Esophagus mucosa (tissue), 1 donor: ENCODE measurements at regions not wholly inside any gene's neighbourhood (a gene's known extent, or its start where the extent isn't known, plus 50 kb on each side); places are given as distances from the start of the nearest gene placed in this dataset.

Experiments used
- ATAC-seq: fragments of 200-7000 bp; cut with Tn5 transposase; one replicate; pipeline ENCODE4 v1.9.1; 2020
- donor health status: DM: yes; HTN: yes; CAD: no.

GRCh38 chr4:23741681-23742191 is 148.1 kb downstream of the PPARGC1A start:
- no peak for ATAC-seq

- ATAC-seq: no peak
Measured at GRCh38 chr4:23737571-23737970, 152.3 kb downstream of the PPARGC1A start.

GRCh38 chr4:23736466-23736865 is 153.4 kb downstream of the PPARGC1A start:
- no peak for ATAC-seq

- ATAC-seq: no peak
Measured at GRCh38 chr4:23734000-23734399, 155.8 kb downstream of the PPARGC1A start.

GRCh38 chr4:23733476-23733875 is 156.4 kb downstream of the PPARGC1A start:
- no peak for ATAC-seq

DNA sequence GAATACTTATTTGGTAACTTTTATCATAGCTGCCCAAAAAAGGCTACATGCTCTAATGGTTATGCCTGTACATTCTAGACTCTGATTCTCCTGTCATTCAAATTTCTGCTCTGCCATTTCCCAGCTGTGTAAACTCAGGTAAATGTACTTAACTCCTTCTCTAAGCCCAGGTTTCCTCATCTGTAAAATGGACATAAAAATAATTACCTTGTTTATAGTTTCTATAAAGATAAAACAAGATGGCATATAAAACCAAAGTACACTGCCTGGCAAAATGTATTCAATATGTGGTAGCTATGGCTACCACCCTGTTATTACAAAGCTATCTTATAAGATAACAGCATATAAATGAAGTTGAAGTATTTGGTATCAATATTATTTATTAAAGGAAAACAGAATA is 158.8 kb downstream of the PPARGC1A start:
- ATAC-seq: no peak

- ATAC-seq: no peak
Measured at GRCh38 chr4:23728971-23729370, 160.9 kb downstream of the PPARGC1A start.

- no peak for ATAC-seq
Measured at GRCh38 chr4:23728393-23728792, 161.5 kb downstream of the PPARGC1A start.

DNA sequence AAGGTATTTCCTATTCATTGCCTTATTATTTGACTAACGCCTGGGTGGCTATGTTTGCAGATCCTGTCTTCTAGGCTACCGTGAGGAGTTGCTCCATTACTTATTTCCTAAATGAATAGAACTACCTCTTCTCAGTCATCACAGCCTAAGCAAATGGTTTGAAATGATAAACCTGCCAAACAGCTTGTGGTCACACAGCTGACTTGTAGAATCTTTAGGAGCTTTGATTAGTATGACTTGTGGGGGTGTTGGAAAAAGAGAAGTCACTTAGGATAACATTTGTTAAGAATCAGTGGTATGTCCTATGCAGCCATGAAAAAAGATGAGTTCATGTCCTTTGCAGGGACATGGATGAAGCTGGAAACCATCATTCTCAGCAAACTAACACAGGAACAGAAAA is 169.3 kb downstream of the PPARGC1A start:
- no peak for ATAC-seq

DNA sequence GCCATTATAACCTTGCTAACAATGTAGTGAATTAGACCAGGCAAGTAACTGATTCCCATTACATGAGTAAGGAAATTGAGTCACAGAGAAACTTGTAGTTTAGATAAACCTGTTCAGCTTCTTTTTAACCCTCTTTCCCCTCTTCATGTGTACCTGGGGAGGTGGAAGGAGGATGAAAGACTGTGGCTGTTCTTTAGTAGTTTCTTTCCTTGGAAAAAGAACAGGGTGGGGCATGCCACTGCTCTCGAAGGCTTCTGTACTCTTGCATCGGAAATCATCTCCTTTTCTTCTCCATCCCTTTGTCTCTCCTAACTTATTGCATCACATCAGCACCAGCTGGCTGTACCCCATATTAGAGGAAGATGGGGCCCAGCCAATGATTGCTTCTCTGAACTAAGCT is 171.4 kb downstream of the PPARGC1A start:
- no peak for ATAC-seq

- peak; percentile 49 for ATAC-seq
Measured at GRCh38 chr4:23717528-23718248, 172.2 kb downstream of the PPARGC1A start.

GRCh38 chr4:23710298-23710697 is 179.5 kb downstream of the PPARGC1A start:
- no peak for ATAC-seq

GRCh38 chr4:23707652-23708026 is 182.2 kb downstream of the PPARGC1A start:
- no peak for ATAC-seq

GRCh38 chr4:23706972-23707651 is 182.7 kb downstream of the PPARGC1A start:
- ATAC-seq: no peak

DNA sequence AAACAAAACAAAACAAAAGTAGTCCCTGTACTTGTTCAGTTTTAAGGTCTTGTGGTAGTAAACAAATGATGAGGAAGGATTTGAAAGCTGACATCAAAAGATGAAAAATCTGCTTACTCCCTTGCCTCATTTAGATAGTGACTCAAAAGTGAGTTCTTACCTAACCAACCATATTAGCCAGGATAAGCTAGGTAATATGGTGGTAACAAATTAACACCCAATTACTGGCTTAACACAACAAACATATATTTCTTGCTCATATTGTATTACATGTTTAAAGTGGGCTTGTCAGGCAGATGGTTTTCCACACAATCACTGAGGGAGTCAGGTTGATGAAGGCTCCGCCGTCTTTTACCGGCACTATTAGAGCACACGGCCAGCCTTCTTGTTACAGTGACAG is 189.7 kb downstream of the PPARGC1A start:
- ATAC-seq: no peak

DNA sequence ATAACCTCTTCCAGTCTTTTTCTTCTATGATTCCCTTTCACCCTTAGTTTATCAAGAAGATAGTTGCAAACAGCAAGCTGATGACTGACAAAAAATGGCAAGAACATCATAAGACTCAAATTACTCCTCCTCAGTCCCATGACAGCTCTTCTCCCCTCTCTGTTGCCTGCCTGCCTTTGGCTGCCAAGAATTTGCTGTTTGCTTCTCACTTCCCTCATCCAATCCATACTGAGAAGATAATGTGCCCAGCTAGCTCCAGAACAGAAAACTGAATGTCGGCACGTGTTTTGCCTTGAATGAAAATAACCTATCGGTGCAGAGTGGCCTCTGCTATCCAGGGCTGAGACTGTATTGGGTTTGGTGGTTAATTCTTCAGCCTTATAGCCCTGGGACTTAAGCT is 192.1 kb downstream of the PPARGC1A start:
- no peak for ATAC-seq

DNA sequence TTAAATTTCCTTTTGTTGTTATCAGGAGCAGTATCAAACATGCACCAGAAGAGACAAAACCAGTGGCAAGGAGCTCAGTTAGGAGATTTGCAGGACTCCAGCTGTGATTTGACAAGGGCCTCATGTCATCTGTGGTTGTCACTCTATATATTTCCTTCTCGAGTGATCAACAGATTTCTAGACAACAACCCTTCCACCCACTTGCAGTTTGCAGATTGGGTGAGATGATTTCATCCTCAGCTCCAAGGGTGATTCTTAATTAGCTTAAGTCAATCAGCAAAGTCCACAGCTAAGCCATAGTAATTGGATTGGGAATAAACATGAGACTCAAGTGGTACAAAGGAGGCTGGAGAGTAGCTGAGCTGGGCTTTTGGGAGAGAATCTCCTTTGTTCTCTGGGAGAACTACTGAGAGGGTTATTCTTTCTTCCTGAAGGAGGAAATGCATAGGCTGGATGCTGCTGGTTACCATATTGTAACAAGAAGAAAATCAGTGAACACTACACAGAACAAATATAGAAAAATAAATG is 192.8 kb downstream of the PPARGC1A start:
- ATAC-seq: no peak

DNA sequence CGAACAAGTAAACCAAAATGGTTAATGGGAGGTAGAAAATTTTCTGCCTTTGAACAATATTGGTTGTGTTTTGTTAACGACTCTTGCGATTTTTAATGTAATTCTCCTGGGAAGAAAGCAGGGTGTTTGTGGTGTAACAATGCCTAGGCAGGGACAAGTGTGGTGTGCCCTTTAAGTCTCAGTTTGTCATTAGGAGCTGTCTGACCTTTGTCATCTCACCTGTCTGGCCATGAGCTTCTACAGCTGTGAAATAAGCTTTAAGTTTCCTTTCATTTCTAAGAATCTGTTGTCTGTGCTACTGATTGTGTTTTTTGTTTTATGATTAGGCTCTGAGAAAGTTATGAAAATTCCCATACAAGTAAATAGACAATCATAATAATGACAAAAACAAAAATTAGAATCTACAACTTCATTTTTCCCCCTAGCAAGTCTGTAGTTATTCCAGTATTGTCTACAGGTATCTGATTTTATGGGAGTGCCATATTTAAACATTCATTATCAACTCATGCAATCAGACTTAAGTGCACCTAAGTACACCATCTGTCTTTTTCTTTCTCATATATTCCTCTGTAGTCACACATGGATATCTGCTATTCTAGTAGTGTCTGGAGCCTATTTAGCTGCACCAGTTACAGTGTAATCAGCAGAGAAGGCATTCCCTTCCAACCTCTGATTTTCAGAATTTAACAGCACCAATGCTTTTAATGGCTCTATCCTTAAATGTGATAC is 203.5 kb downstream of the PPARGC1A start:
- ATAC-seq: no peak

DNA sequence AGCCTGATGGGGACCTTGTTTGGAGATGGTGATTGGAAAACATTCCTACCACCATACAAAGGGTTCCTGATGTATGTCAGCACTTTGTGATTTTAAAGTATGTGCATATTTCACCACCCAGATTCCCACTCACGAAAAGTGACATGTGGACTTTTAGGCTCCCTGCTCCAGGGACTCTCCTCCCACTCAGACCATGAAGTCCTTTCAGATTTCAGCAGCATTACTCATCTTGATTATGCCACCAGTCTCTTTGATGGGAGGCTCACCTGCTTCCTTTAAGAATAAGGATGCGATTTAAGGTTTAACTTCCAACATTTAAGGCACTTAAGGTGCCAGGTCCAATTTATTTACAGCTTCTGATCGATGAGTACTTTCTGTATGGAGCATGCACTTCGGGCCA is 204.4 kb downstream of the PPARGC1A start:
- ATAC-seq: no peak

DNA sequence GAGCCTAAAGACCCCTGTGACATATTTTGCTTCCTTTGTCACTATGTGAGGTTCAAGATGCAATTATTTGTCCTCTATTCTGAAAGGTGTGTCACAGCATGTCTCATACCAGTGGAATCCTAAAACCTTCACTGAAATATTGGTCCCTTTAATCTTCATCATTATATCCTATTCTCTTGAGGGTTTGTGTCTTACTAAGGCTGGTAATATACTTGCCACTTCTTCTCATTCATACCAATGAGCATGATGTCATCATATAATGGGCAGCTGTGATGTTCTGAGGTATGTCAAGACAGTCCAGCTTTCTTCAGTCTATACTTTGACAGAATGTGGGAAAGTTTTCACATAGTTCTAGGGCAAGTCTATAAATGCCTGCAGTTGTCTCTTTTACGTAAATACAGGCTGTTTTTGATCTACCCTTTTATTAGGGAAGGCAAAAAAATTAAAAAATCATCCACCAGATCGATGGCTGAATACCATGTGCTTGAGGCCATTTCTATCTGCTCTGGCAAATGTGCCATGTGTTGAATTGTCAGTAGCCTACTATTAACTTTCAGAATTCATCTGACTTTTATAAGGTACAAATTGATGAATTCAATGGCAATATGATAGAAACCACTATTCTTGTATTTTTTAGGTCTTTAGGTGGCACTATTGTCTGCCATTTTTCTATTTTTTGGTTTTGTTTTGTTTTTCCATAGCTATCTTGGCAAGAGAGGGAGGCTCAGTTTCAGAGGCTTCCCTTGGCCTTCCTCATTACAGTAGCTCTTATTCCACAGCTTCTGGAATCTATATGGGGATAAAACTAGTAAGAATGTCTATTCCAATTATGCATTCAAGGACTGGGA is 209.0 kb downstream of the PPARGC1A start:
- no peak for ATAC-seq

- ATAC-seq: no peak
Measured at GRCh38 chr4:23674694-23675093, 215.2 kb downstream of the PPARGC1A start.

GRCh38 chr4:23667659-23668058 is 222.2 kb downstream of the PPARGC1A start:
- no peak for ATAC-seq
